Astrocyte (in vitro differentiated cells and primary cell): ENCODE measurements at regions not wholly inside any gene's neighbourhood (a gene's known extent, or its start where the extent isn't known, plus 50 kb on each side); places are given as distances from the start of the nearest gene placed in this dataset.

ENCODE experiments used
- CTCF ChIP-seq: IDR thresholded peaks from 2 replicates; pipeline ENCODE4 v1.5.1; 2011; ENCODE audit warnings: low read depth, mild to moderate bottlenecking, inconsistent platforms, low read length, moderate library complexity; ENCODE audit not compliant: insufficient read depth
- EZH2 ChIP-seq: IDR thresholded peaks from 2 replicates; pipeline ENCODE4 v1.6.1; 2012; ENCODE audit warnings: mild to moderate bottlenecking, low read length, inconsistent platforms; ENCODE audit not compliant: insufficient read depth

GRCh38 chr12:76198839-76199238 lies 114.4 kb upstream of the NAP1L1 start:
- TF ChIP-seq CTCF = no peak
- TF ChIP-seq EZH2 = no peak
